ENCODE measurements at regions not wholly inside any gene's neighbourhood (a gene's known extent, or its start where the extent isn't known, plus 50 kb on each side); places are given as distances from the start of the nearest gene placed in this dataset.
"Not testable (repeated sequence)": the region's sequence is repeated elsewhere in the genome, so short reads cannot be mapped to it uniquely, and the experiment has no call there.

- no peak for DNase-seq
Observed at GRCh38 chr14:76698631-76699030, 62.6 kb upstream of the VASH1 start.

- no peak for DNase-seq
Observed at GRCh38 chr14:76699209-76699938, 61.9 kb upstream of the VASH1 start.

- DNase-seq = peak in 1 of 56 donors; percentile 5
Observed at GRCh38 chr14:76699939-76700590, 61.2 kb upstream of the VASH1 start.

- DNase-seq = no peak
Observed at GRCh38 chr14:76701436-76701835, 59.8 kb upstream of the VASH1 start.

- no peak for DNase-seq
Observed at GRCh38 chr14:76701981-76702380, 59.3 kb upstream of the VASH1 start.

- DNase-seq = no peak
Observed at GRCh38 chr14:76705214-76705613, 56.1 kb upstream of the VASH1 start.

GRCh38 chr14:76706207-76706606 is 55.1 kb upstream of the VASH1 start:
- DNase-seq = not testable (repeated sequence)

GRCh38 chr14:76706811-76707210 is 54.5 kb upstream of the VASH1 start:
- no peak for DNase-seq

GRCh38 chr14:76708028-76708427 is 53.2 kb upstream of the VASH1 start:
- DNase-seq = no peak

GRCh38 chr14:76708771-76709170 is 52.5 kb upstream of the VASH1 start:
- DNase-seq = no peak

- DNase-seq = peak in 15 of 56 donors; percentile 3 to 67 (median 23)
Observed at GRCh38 chr14:76710056-76711010, 50.9 kb upstream of the VASH1 start.

Data from nucleus accumbens (tissue), 56 donors.